Keratinocyte (primary cell): ENCODE measurements at regions not wholly inside any gene's neighbourhood (a gene's known extent, or its start where the extent isn't known, plus 50 kb on each side); places are given as distances from the start of the nearest gene placed in this dataset.

ENCODE experiments used
- DNase-seq: peaks from one replicate; pipeline ENCODE4 v3.0.0-alpha.2; 2011; ENCODE audit warnings: low read depth, missing footprints, low spot score
- FAIRE-seq: peaks from 2 replicates; lab custom pipeline; 2011; peaks lifted over from hg19 to GRCh38; lab: Jason Lieb, UNC
- H2AFZ ChIP-seq: 2 replicates; pipeline ENCODE4 v1.6.0; 2012; ENCODE audit warnings: low read length, control low read depth, inconsistent platforms; ENCODE audit not compliant: control insufficient read depth
- H3K27ac ChIP-seq: 2 replicates; pipeline ENCODE4 v1.5.1; 2011; ENCODE audit warnings: low read length; ENCODE audit not compliant: control insufficient read depth, insufficient read depth
- H3K27me3 ChIP-seq: 3 replicates; pipeline ENCODE4 v1.6.0; 2011; ENCODE audit warnings: low read length; ENCODE audit not compliant: control insufficient read depth, insufficient read depth; ENCODE audit errors: extremely low read depth
- H3K36me3 ChIP-seq, 2 experiments: 2 replicates in 1 of 2; 3 replicates in 1 of 2; pipeline ENCODE4 v1.5.1; 2011; ENCODE audit warnings: low read length in 2 of 2, mild to moderate bottlenecking in 1 of 2; ENCODE audit not compliant: control insufficient read depth in 2 of 2, insufficient read depth in 2 of 2; ENCODE audit errors: extremely low read depth in 1 of 2
- H3K4me1 ChIP-seq: 3 replicates; pipeline ENCODE4 v1.5.1; 2011; ENCODE audit warnings: low read length; ENCODE audit not compliant: control insufficient read depth, insufficient read depth; ENCODE audit errors: extremely low read depth
- H3K4me2 ChIP-seq: 3 replicates; pipeline ENCODE4 v1.6.0; 2011; ENCODE audit warnings: low read depth, low read length; ENCODE audit not compliant: control insufficient read depth, insufficient read depth; ENCODE audit errors: extremely low read depth
- H3K4me3 ChIP-seq, 3 experiments: fragments of 200-600 bp in 1 of 3; sonication (generic) in 1 of 3; 2 replicates in 2 of 3; 3 replicates in 1 of 3; pipeline ENCODE4 v1.5.1; 2011 to 2016; ENCODE audit warnings: low read length in 3 of 3, mild to moderate bottlenecking in 3 of 3, control low read depth in 2 of 3, inconsistent platforms in 1 of 3, low read depth in 1 of 3, mixed read lengths in 1 of 3, mixed run types in 1 of 3, moderate library complexity in 1 of 3; ENCODE audit not compliant: control insufficient read depth in 2 of 3, insufficient read depth in 2 of 3; ENCODE audit errors: extremely low read depth in 1 of 3
- H3K79me2 ChIP-seq: 2 replicates; pipeline ENCODE4 v1.6.0; 2012; ENCODE audit warnings: low read length; ENCODE audit not compliant: control insufficient read depth, insufficient read depth
- H3K9ac ChIP-seq: 3 replicates; pipeline ENCODE4 v1.6.0; 2011; ENCODE audit warnings: low read length; ENCODE audit not compliant: control insufficient read depth, insufficient read depth; ENCODE audit errors: extremely low read depth
- H3K9me1 ChIP-seq: 3 replicates; pipeline ENCODE4 v1.6.0; 2011; ENCODE audit warnings: low read length; ENCODE audit not compliant: control insufficient read depth, insufficient read depth; ENCODE audit errors: extremely low read depth
- H3K9me3 ChIP-seq: 2 replicates; pipeline ENCODE4 v1.5.1; 2012; ENCODE audit warnings: low read depth, low read length; ENCODE audit not compliant: control insufficient read depth
- H4K20me1 ChIP-seq: 3 replicates; pipeline ENCODE4 v1.6.0; 2011; ENCODE audit warnings: low read length; ENCODE audit not compliant: control insufficient read depth, insufficient read depth; ENCODE audit errors: extremely low read depth
- EZH2 ChIP-seq: IDR thresholded peaks from one replicate; pipeline ENCODE4 v1.6.1; 2012; ENCODE audit warnings: inconsistent platforms, mild to moderate bottlenecking, low read length, moderate library complexity
- dilution Hi-C: fragments of 300-500 bp; cut with MboI; formaldehyde crosslinking; loops from one replicate; pipeline ENCODE4 v1.7.0; 2020; ENCODE audit warnings: low sequenced_read_pairs; ENCODE audit not compliant: extremely low pct_ligation_motif_present
- TF ChIP-seq, protein P1 (sequence below), 3 experiments: IDR thresholded peaks in 1 of 3; conservative IDR thresholded peaks in 1 of 3; optimal IDR thresholded peaks in 1 of 3; 2 replicates in 2 of 3; 3 replicates in 1 of 3; pipeline versions ENCODE3 to v1.5.1; 2011; ENCODE audit warnings: low read length in 3 of 3, mild to moderate bottlenecking in 3 of 3, moderate library complexity in 2 of 3, control low read depth in 1 of 3, inconsistent platforms in 1 of 3; ENCODE audit not compliant: insufficient read depth in 2 of 3; ENCODE audit errors: extremely low read depth in 1 of 3

DNA sequence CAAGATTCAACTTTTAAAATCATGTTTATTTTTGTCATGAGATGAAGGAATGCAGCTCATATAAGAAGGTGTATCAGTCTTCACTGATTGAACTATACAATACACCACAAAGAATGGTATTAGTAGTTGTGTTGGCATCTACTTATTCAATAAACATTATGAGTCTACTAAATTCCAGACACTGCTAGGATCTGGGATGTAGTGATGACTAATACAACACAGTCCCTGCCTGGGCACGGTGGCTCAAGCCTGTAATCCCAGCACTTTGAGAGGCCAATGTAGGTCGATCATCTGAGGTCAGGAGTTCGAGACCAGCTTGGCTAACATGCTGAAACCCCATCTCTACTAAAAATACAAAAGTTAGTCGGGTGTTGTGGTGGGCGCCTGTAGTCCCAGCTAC is 171.4 kb upstream of the NFIB start:
- H3K9ac ChIP-seq = no peak overlapping the region
- no peaks in the 10 kb centered on the region for H3K4me1 ChIP-seq
- TF ChIP-seq, protein P1, sequence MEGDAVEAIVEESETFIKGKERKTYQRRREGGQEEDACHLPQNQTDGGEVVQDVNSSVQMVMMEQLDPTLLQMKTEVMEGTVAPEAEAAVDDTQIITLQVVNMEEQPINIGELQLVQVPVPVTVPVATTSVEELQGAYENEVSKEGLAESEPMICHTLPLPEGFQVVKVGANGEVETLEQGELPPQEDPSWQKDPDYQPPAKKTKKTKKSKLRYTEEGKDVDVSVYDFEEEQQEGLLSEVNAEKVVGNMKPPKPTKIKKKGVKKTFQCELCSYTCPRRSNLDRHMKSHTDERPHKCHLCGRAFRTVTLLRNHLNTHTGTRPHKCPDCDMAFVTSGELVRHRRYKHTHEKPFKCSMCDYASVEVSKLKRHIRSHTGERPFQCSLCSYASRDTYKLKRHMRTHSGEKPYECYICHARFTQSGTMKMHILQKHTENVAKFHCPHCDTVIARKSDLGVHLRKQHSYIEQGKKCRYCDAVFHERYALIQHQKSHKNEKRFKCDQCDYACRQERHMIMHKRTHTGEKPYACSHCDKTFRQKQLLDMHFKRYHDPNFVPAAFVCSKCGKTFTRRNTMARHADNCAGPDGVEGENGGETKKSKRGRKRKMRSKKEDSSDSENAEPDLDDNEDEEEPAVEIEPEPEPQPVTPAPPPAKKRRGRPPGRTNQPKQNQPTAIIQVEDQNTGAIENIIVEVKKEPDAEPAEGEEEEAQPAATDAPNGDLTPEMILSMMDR (optimal IDR thresholded peaks at IDR 0.05 in 1 of 3, IDR thresholded peaks at IDR 0.05 in 1 of 3, conservative IDR thresholded peaks at IDR 0.05 in 1 of 3; ENCODE audit: extremely low read depth in 1 of 3, insufficient read depth in 2 of 3, low read length in 3 of 3) = no peak
- no peak for TF ChIP-seq EZH2
- H3K36me3 ChIP-seq = no peaks in the 10 kb centered on the region
- no peak overlapping the region for H3K4me3 ChIP-seq
- no peak overlapping the region for H2AFZ ChIP-seq
- H3K4me2 ChIP-seq = no peak overlapping the region
- dilution Hi-C loops = no loop called here
- no peaks in the 10 kb centered on the region for H4K20me1 ChIP-seq
- no peaks in the 10 kb centered on the region for H3K27me3 ChIP-seq
- FAIRE-seq = no peak
- H3K79me2 ChIP-seq = no peaks in the 10 kb centered on the region
- H3K9me3 ChIP-seq = no peaks in the 10 kb centered on the region
- H3K9me1 ChIP-seq = peaks cover 3% of the 10 kb centered on the region
- H3K27ac ChIP-seq = no peak overlapping the region
- peak; percentile 67 for DNase-seq

DNA sequence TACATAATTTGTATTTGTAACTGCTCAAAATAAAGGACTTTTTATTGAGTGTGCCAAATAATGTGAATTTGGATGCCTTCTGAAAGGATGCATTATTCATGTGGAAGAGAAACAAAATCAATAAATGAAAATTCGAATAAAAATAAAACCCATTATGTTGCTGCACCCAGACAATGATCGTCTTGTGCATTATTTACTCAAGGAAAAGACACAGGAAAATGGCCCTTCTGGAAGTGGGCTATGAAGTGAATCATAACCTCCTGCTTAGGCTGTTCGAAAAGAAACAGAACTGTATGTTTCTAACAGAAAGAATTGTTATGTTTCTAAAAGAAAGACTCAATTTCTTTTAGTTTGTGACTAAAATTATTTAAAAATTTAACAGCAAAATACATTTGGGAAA is 168.9 kb upstream of the NFIB start:
- TF ChIP-seq EZH2 = no peak
- TF ChIP-seq, protein P1 (optimal IDR thresholded peaks at IDR 0.05 in 1 of 3, IDR thresholded peaks at IDR 0.05 in 1 of 3, conservative IDR thresholded peaks at IDR 0.05 in 1 of 3; ENCODE audit: extremely low read depth in 1 of 3, insufficient read depth in 2 of 3, low read length in 3 of 3) = no peak
- H3K4me3 ChIP-seq = no peak overlapping the region
- DNase-seq = no peak
- H3K4me2 ChIP-seq = no peak overlapping the region
- H3K27ac ChIP-seq = no peak overlapping the region
- peaks cover 3% of the 10 kb centered on the region for H3K9me1 ChIP-seq
- dilution Hi-C loops = no loop called here
- FAIRE-seq = no peak
- no peaks in the 10 kb centered on the region for H3K9me3 ChIP-seq
- H3K36me3 ChIP-seq = no peaks in the 10 kb centered on the region
- H3K79me2 ChIP-seq = no peaks in the 10 kb centered on the region
- H3K4me1 ChIP-seq = no peaks in the 10 kb centered on the region
- no peak overlapping the region for H2AFZ ChIP-seq
- H4K20me1 ChIP-seq = no peaks in the 10 kb centered on the region
- H3K9ac ChIP-seq = no peak overlapping the region
- no peaks in the 10 kb centered on the region for H3K27me3 ChIP-seq
